Cardiac fibroblast (primary cell): ENCODE measurements at regions not wholly inside any gene's neighbourhood (a gene's known extent, or its start where the extent isn't known, plus 50 kb on each side); places are given as distances from the start of the nearest gene placed in this dataset.

Experiments
- DNase-seq, 2 donors: peaks; one replicate each; pipeline versions ENCODE4 v3.0.0 to v3.0.0-alpha.2; 2010; ENCODE audit warnings: low read depth in 2 of 2
- H3K4me3 ChIP-seq, 2 donors: replicated peaks in 1 of 2; 1 replicate in 1 of 2; 2 replicates in 1 of 2; pipeline ENCODE4 v1.5.1; 2011; ENCODE audit warnings: low read depth in 2 of 2, low read length in 2 of 2, mild to moderate bottlenecking in 2 of 2, moderate library complexity in 1 of 2
- CTCF ChIP-seq: IDR thresholded peaks from one replicate; pipeline ENCODE4 v1.5.1; 2011; ENCODE audit warnings: low read depth, mild to moderate bottlenecking, low read length, inconsistent platforms

GRCh38 chr1:29810121-29811120, 574.1 kb downstream of the PTPRU start:
- DNase-seq, result no peak
- no peak for TF ChIP-seq CTCF
- H3K4me3 ChIP-seq, result no peak overlapping the region

DNA sequence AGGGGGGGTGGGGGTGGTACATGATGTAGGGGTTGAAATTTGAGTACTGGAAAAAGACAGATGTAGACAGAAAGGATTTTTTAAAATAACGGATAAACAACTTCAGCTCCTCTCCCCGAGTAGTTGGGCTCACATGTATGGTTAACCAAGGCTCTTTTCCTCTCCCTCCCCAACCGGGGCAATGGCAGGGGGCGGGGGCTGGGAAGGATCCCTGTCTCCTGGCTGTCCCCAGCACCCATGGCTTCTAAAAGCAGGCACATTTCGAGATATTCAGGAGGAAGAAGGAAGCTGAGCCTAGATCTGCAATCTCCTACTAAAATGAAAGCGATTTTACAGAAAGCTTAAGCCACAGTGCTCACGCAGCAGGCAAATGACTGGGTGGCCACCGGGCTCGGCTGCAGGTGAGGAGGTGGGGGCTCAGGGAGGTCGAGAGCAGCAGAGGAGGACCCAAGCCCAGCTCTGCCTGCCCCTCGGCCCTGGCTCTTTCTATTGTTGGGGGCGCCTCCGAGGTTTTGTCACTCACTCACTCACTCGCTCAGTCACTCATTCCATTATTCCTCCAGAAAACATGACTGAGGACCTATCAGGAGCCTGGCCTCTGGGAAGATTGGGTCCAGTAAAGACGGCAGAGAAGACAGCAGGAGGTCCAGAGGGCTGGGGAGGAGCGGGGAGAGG, 573.3 kb downstream of the PTPRU start:
- H3K4me3 ChIP-seq, result no peak overlapping the region
- no peak for TF ChIP-seq CTCF
- no peak for DNase-seq

- TF ChIP-seq CTCF, result no peak
- no peak for DNase-seq
- no peak overlapping the region for H3K4me3 ChIP-seq
These were observed 572.0 kb downstream of the PTPRU start for GRCh38 chr1:29808141-29808995.

- no peak for TF ChIP-seq CTCF
- no peak for DNase-seq
- no peak overlapping the region for H3K4me3 ChIP-seq
These were observed 571.4 kb downstream of the PTPRU start for GRCh38 chr1:29807689-29808088.

DNA sequence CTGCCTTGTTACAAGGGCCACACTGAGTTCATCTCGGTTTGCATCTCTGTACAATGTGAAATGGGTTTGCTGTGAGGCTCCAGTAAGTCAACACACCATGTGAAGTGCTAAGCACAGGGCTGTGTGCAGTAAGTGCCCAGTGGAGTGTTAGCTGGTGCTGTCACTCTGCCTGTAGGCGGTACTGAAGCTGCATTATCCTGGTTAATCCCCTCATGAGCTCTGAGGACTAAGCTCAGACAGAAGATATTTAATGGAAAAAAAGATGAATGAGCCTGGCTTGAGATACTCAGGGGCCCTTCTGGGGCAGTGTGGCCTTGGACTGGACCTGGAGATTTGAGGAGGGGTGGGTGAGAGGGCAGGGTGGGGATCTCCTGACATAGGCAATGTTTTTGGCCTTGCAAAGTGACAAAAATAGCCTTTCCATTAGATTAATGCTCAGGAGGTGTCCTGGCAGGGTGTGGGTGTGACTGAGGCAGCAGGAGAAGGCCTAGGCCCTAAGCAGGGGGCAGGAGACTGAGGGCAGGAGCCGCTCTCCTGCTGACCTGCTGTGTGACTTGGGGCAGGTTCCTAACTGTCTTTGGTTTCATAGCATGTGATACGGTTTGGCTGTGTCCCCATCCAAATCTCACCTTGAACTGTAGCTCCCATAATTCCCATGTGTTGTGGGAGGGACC, 570.5 kb downstream of the PTPRU start:
- no peak for DNase-seq
- no peak overlapping the region for H3K4me3 ChIP-seq
- TF ChIP-seq CTCF, result no peak

GRCh38 chr1:29805896-29806160, 569.5 kb downstream of the PTPRU start:
- H3K4me3 ChIP-seq, result no peak overlapping the region
- TF ChIP-seq CTCF, result no peak
- no peak for DNase-seq
